NB4 (cell line): ENCODE measurements at regions not wholly inside any gene's neighbourhood (a gene's known extent, or its start where the extent isn't known, plus 50 kb on each side); places are given as distances from the start of the nearest gene placed in this dataset.
"Not testable (repeated sequence)": the region's sequence is repeated elsewhere in the genome, so short reads cannot be mapped to it uniquely, and the experiment has no call there.

ENCODE experiments used
- DNase-seq: peaks from one replicate; pipeline ENCODE4 v3.0.0; 2010; ENCODE audit warnings: low read depth
- H3K4me3 ChIP-seq: one replicate; pipeline ENCODE4 v1.5.1; 2011; ENCODE audit warnings: mild to moderate bottlenecking, low read depth, low read length, moderate library complexity
- CTCF ChIP-seq: IDR thresholded peaks from one replicate; pipeline ENCODE4 v1.5.1; 2012; ENCODE audit warnings: low read depth, low read length
- MYC ChIP-seq: IDR thresholded peaks from 2 replicates; pipeline ENCODE4 v1.6.1; 2011; ENCODE audit warnings: low read depth, low read length
- POLR2A ChIP-seq: IDR thresholded peaks from 2 replicates; pipeline ENCODE4 v1.6.1; 2011; ENCODE audit warnings: mild to moderate bottlenecking; ENCODE audit not compliant: insufficient read length; ENCODE audit errors: extremely low read depth
- TF ChIP-seq, protein P1 (sequence below): IDR thresholded peaks from 2 replicates; pipeline ENCODE4 v1.6.1; 2011; ENCODE audit warnings: low read depth, low read length

GRCh38 chr4:42767669-42768068, 110.8 kb upstream of the ATP8A1 start:
- no peak overlapping the region for H3K4me3 ChIP-seq
- TF ChIP-seq, protein P1, sequence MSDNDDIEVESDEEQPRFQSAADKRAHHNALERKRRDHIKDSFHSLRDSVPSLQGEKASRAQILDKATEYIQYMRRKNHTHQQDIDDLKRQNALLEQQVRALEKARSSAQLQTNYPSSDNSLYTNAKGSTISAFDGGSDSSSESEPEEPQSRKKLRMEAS = no peak
- TF ChIP-seq CTCF (no peak), MYC (no peak), POLR2A (no peak)
- peak; percentile 6 for DNase-seq

DNA sequence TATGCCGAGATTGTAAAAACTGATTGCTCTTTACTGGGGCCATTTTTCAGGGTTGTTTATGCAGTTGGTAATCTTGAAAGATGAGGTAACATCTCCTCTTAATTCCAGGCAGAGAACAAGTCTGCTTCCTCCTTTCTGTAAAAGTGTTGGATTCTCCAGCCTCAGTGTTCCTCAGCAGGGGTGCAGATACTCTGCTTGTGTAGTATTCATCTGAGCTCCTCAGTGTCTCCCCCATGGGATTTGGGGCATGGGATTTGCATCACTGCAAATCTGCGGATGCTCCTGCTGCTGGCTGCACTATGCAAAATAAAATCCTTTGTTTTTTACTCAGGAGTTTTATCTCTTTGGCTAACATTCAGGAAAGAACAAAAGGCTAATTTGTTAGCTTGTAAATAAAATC, 104.9 kb upstream of the ATP8A1 start:
- no peak overlapping the region for H3K4me3 ChIP-seq
- TF ChIP-seq, protein P1 = no peak
- TF ChIP-seq POLR2A (no peak), CTCF (no peak)
- no peak for DNase-seq

DNA sequence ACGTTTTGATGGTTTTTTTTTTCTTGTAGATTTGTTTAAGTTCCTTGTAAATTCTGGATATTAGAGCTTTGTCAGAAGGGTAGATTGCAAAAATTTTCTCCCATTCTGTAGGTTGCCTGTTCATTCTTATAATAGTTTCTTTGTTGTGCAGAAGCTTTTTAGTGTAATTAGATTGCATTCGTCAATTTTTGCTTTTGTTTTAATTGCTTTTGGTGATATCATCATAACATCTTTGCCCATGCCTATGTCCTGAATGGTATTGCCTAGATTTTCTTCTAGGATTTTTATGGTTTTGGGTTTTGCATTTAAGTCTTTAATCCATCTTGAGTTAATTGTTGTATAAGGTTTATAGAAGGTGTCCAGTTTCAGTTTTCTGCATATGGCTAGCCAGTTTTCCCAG, 98.1 kb upstream of the ATP8A1 start:
- DNase-seq, H3K4me3 ChIP-seq: not testable (repeated sequence)

DNA sequence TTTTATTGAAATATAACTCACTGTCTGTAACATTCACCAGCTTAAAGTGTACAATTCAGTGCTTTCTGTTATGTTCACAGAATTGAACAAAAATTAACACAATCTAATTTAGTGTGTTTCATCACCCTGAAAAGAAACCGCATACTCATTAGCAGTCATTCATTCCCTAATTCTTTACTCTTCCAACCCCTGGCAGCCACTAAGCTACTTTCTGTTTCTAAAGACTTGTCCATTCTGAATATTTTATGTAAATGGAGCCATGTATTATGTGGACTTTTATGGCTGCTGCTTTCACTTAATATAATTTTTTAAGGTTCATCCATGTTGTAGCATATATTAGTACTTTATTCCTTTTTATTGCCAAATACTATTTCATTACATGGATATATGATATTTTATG, 94.7 kb upstream of the ATP8A1 start:
- no peak overlapping the region for H3K4me3 ChIP-seq
- DNase-seq = no peak
- TF ChIP-seq, protein P1 = no peak
- no peak for TF ChIP-seq MYC
- no peak for TF ChIP-seq CTCF
- TF ChIP-seq POLR2A = no peak

- TF ChIP-seq CTCF (no peak), MYC (no peak), POLR2A (no peak)
- TF ChIP-seq, protein P1 = no peak
- no peak overlapping the region for H3K4me3 ChIP-seq
- DNase-seq = no peak
Observed at GRCh38 chr4:42750856-42751255, 94.0 kb upstream of the ATP8A1 start.

- DNase-seq = peak; percentile 52
- no peak for TF ChIP-seq POLR2A
- no peak for TF ChIP-seq CTCF
- no peak for TF ChIP-seq MYC
- TF ChIP-seq, protein P1 = no peak
- no peak overlapping the region for H3K4me3 ChIP-seq
Observed at GRCh38 chr4:42750091-42750490, 93.2 kb upstream of the ATP8A1 start.
